GM12874 (cell line): ENCODE measurements at regions not wholly inside any gene's neighbourhood (a gene's known extent, or its start where the extent isn't known, plus 50 kb on each side); places are given as distances from the start of the nearest gene placed in this dataset.

Experiments used
- CTCF ChIP-seq: IDR thresholded peaks from 2 replicates; pipeline ENCODE4 v1.5.1; 2011; ENCODE audit warnings: low read depth, mild to moderate bottlenecking, control low read depth, low read length, moderate library complexity; ENCODE audit not compliant: insufficient read depth

GRCh38 chr18:46179306-46179705 lies 75.1 kb downstream of the HAUS1 start:
- no peak for TF ChIP-seq CTCF

GRCh38 chr18:46182633-46183358 lies 78.6 kb downstream of the HAUS1 start:
- no peak for TF ChIP-seq CTCF

- TF ChIP-seq CTCF: no peak
Measured at GRCh38 chr18:46184727-46185126, 80.5 kb downstream of the HAUS1 start.

GRCh38 chr18:46190667-46191066 lies 86.5 kb downstream of the HAUS1 start:
- TF ChIP-seq CTCF: no peak

GRCh38 chr18:46196627-46197243 lies 92.5 kb downstream of the HAUS1 start:
- no peak for TF ChIP-seq CTCF

- no peak for TF ChIP-seq CTCF
Measured at GRCh38 chr18:46199515-46200147, 95.4 kb downstream of the HAUS1 start.

GRCh38 chr18:46204143-46204542 lies 100.0 kb downstream of the HAUS1 start:
- no peak for TF ChIP-seq CTCF
